ENCODE measurements at regions not wholly inside any gene's neighbourhood (a gene's known extent, or its start where the extent isn't known, plus 50 kb on each side); places are given as distances from the start of the nearest gene placed in this dataset.
"Not testable (repeated sequence)": the region's sequence is repeated elsewhere in the genome, so short reads cannot be mapped to it uniquely, and the experiment has no call there.

GRCh38 chr4:183044924-183045640 is 54.0 kb upstream of the WWC2 start:
- intact Hi-C loops (cut with micrococcal nuclease; ENCODE audit: unreplicated experiment); H3F3A ChIP-seq (ENCODE audit: insufficient read depth, low read depth); H2AFZ ChIP-seq; H3K4me3 ChIP-seq; H3K4me1 ChIP-seq (replicated peaks; ENCODE audit: insufficient read depth); H3K9me3 ChIP-seq (ENCODE audit: insufficient read depth, low read depth); BruUV-seq (replicated peaks); H3K36me3 ChIP-seq (ENCODE audit: low read depth); H3K79me2 ChIP-seq (ENCODE audit: low read depth); H3K9me2 ChIP-seq (ENCODE audit: insufficient read depth); H4K20me1 ChIP-seq (ENCODE audit: insufficient read depth); H3K27ac ChIP-seq; POLR2A ChIA-PET (ENCODE audit: unreplicated experiment); CTCF ChIA-PET; H3K27me3 ChIP-seq (ENCODE audit: insufficient read depth, low read depth); H3K4me2 ChIP-seq; DNase-seq: not testable (repeated sequence)

GRCh38 chr4:183038436-183038835 is 60.6 kb upstream of the WWC2 start:
- Histone ChIP-seq H3K4me2 (no peak overlapping the region), H4K20me1 (ENCODE audit: insufficient read depth) (no peaks in the 10 kb centered on the region), H3K27me3 (ENCODE audit: insufficient read depth, low read depth) (peaks cover 16% of the 10 kb centered on the region), H3K27ac (no peak overlapping the region), H3K4me1 (replicated peaks; ENCODE audit: insufficient read depth) (no peaks in the 10 kb centered on the region), H3K36me3 (ENCODE audit: low read depth) (no peaks in the 10 kb centered on the region), H3K9me2 (ENCODE audit: insufficient read depth) (no peaks in the 10 kb centered on the region), H3K79me2 (ENCODE audit: low read depth) (no peaks in the 10 kb centered on the region), H2AFZ (no peak overlapping the region), H3K4me3 (no peak overlapping the region), H3K9me3 (ENCODE audit: insufficient read depth, low read depth) (no peaks in the 10 kb centered on the region), H3F3A (ENCODE audit: insufficient read depth, low read depth) (no peaks in the 10 kb centered on the region)
- ChIA-PET CTCF (no interaction called here), POLR2A (ENCODE audit: unreplicated experiment) (no interaction called here)
- DNase-seq = no peak
- TF ChIP-seq CTCF (conservative IDR thresholded peaks at IDR 0.05) (no peak), EZH2 (IDR thresholded peaks at IDR 0.05; ENCODE audit: low read depth) (no peak)
- intact Hi-C loops (cut with micrococcal nuclease; ENCODE audit: unreplicated experiment) = no loop called here
- BruUV-seq (replicated peaks) = no TSS peak

DNA sequence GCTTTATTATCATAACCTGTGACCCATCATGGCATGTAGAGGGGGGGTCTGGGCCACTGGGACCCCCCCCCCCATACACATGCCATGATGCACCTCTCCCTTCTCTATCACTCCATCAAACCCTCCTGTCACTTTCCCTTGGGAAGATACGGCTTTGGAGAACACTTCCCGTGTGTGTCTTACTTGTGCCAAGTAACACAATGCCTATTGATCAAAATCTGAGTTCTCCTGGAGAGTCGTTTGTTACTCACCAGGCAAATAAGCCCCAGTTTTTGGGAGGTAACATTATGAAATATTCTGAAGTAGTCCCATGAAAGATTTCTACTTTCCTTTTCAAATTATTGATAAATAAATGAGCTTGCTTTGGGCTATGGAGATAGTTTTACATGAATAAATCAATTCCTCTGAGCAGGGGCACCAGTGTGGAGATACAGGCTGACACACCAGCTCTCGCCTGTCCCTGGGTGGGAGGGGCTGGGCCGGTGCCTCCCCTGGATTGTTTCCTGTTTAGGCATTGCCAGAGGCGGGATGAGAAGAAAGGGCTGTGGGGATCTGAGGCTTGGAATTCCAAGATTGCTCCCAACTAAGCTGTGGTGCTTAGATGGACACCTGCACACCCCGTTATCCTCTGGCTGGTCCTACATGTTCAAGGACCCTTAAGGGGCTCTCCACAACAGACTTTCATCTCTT is 63.2 kb upstream of the WWC2 start:
- no TSS peak for BruUV-seq (replicated peaks)
- Histone ChIP-seq H3K9me3 (ENCODE audit: insufficient read depth, low read depth) (no peaks in the 10 kb centered on the region), H3K4me3 (no peak overlapping the region), H3K27me3 (ENCODE audit: insufficient read depth, low read depth) (peaks cover 16% of the 10 kb centered on the region), H3K4me1 (replicated peaks; ENCODE audit: insufficient read depth) (no peaks in the 10 kb centered on the region), H3K27ac (no peak overlapping the region), H3K4me2 (no peak overlapping the region), H3K9me2 (ENCODE audit: insufficient read depth) (no peaks in the 10 kb centered on the region), H3K79me2 (ENCODE audit: low read depth) (no peaks in the 10 kb centered on the region), H3K36me3 (ENCODE audit: low read depth) (no peaks in the 10 kb centered on the region), H3F3A (ENCODE audit: insufficient read depth, low read depth) (no peaks in the 10 kb centered on the region), H4K20me1 (ENCODE audit: insufficient read depth) (no peaks in the 10 kb centered on the region), H2AFZ (no peak overlapping the region)
- TF ChIP-seq CTCF (conservative IDR thresholded peaks at IDR 0.05) = no peak
- TF ChIP-seq EZH2 (IDR thresholded peaks at IDR 0.05; ENCODE audit: low read depth) = no peak
- intact Hi-C loops (cut with micrococcal nuclease; ENCODE audit: unreplicated experiment) = no loop called here
- ChIA-PET CTCF (interaction anchor here (0.6 kb wide), 1 partner anchor 226 kb away, joined by 3 read pairs; no protein-coding TSS in a partner anchor), POLR2A (ENCODE audit: unreplicated experiment) (no interaction called here)
- DNase-seq = no peak
